Left ventricle myocardium inferior (tissue), 1 donor: ENCODE measurements at regions not wholly inside any gene's neighbourhood (a gene's known extent, or its start where the extent isn't known, plus 50 kb on each side); places are given as distances from the start of the nearest gene placed in this dataset.

Experiments
- DNase-seq: peaks from one replicate; pipeline ENCODE4 v3.0.0-alpha.2; 2020
- H3K27ac ChIP-seq: fragments of 200-600 bp; replicated peaks from 2 replicates; pipeline ENCODE4 v1.8.0; 2021
- H3K27me3 ChIP-seq: fragments of 200-600 bp; 2 replicates; pipeline ENCODE4 v1.8.0; 2021; ENCODE audit warnings: low read depth
- H3K36me3 ChIP-seq: fragments of 200-600 bp; 2 replicates; pipeline ENCODE4 v1.8.0; 2021
- H3K4me1 ChIP-seq: fragments of 200-600 bp; 2 replicates; pipeline ENCODE4 v1.8.0; 2021
- H3K4me3 ChIP-seq: fragments of 200-600 bp; 2 replicates; pipeline ENCODE4 v1.8.0; 2021; ENCODE audit warnings: mild to moderate bottlenecking, moderate library complexity
- H3K9me3 ChIP-seq: fragments of 200-600 bp; replicated peaks from 2 replicates; pipeline ENCODE4 v1.8.0; 2021
- CTCF ChIP-seq: fragments of 200-600 bp; IDR thresholded peaks from 2 replicates; pipeline ENCODE4 v1.8.0; 2021; ENCODE audit warnings: antibody characterized with exemption, mild to moderate bottlenecking, borderline replicate concordance
- intact Hi-C: fragments of 100-400 bp; cut with micrococcal nuclease; formaldehyde crosslinking; loops from one replicate; pipeline ENCODE4 v1.11.0; 2022
- donor health status: DM: no; HTN: yes; CAD: no; lungs with severe emphysema.

GRCh38 chr2:145106293-145106692, 586.4 kb upstream of the ZEB2 start:
- no peak overlapping the region for H3K27ac ChIP-seq
- no peak overlapping the region for H3K4me3 ChIP-seq
- intact Hi-C loops: no loop called here
- no peaks in the 10 kb centered on the region for H3K27me3 ChIP-seq
- no peaks in the 10 kb centered on the region for H3K4me1 ChIP-seq
- no peak for DNase-seq
- no peak for TF ChIP-seq CTCF
- no peaks in the 10 kb centered on the region for H3K9me3 ChIP-seq
- no peaks in the 10 kb centered on the region for H3K36me3 ChIP-seq

GRCh38 chr2:145102706-145103105, 582.8 kb upstream of the ZEB2 start:
- Histone ChIP-seq H3K9me3 (no peaks in the 10 kb centered on the region), H3K27ac (no peak overlapping the region), H3K4me3 (no peak overlapping the region), H3K36me3 (no peaks in the 10 kb centered on the region), H3K27me3 (no peaks in the 10 kb centered on the region), H3K4me1 (no peaks in the 10 kb centered on the region)
- no peak for TF ChIP-seq CTCF
- intact Hi-C loops: no loop called here
- DNase-seq: no peak

GRCh38 chr2:145100301-145100700, 580.4 kb upstream of the ZEB2 start:
- TF ChIP-seq CTCF: no peak
- DNase-seq: no peak
- Histone ChIP-seq H3K4me3 (no peak overlapping the region), H3K36me3 (no peaks in the 10 kb centered on the region), H3K4me1 (no peaks in the 10 kb centered on the region), H3K27ac (no peak overlapping the region), H3K27me3 (no peaks in the 10 kb centered on the region), H3K9me3 (no peaks in the 10 kb centered on the region)
- intact Hi-C loops: no loop called here

- H3K4me1 ChIP-seq: no peaks in the 10 kb centered on the region
- intact Hi-C loops: no loop called here
- no peaks in the 10 kb centered on the region for H3K36me3 ChIP-seq
- no peaks in the 10 kb centered on the region for H3K9me3 ChIP-seq
- DNase-seq: no peak
- no peak for TF ChIP-seq CTCF
- no peak overlapping the region for H3K27ac ChIP-seq
- no peaks in the 10 kb centered on the region for H3K27me3 ChIP-seq
- H3K4me3 ChIP-seq: no peak overlapping the region
Observed at GRCh38 chr2:145096582-145096981, 576.7 kb upstream of the ZEB2 start.

GRCh38 chr2:145095641-145096435, 575.9 kb upstream of the ZEB2 start:
- no peak for TF ChIP-seq CTCF
- no peak overlapping the region for H3K27ac ChIP-seq
- H3K27me3 ChIP-seq: no peaks in the 10 kb centered on the region
- intact Hi-C loops: no loop called here
- no peaks in the 10 kb centered on the region for H3K9me3 ChIP-seq
- DNase-seq: no peak
- H3K4me1 ChIP-seq: no peaks in the 10 kb centered on the region
- no peaks in the 10 kb centered on the region for H3K36me3 ChIP-seq
- H3K4me3 ChIP-seq: no peak overlapping the region
